ENCODE measurements at regions not wholly inside any gene's neighbourhood (a gene's known extent, or its start where the extent isn't known, plus 50 kb on each side); places are given as distances from the start of the nearest gene placed in this dataset.

DNA sequence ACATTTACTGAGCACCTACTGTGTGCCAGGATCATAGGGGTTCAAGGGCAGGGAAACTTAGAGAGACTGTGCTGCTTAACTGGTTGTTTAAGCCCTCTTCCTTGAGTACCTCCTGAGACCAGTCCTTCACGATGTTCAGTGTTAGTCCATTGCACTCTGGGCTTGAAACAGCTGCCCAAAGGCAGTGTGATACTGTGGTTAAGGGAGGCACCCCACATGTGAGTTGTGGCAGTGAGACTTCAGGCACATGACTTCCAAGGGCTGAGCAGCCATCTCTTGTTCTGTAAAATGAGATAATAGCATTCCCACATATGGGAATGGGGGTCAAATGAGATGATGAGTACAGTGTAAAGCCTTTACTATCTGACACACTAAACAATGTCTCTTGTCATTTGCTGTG lies 75.1 kb downstream of the LINGO1 start:
- DNase-seq: no peak
- Histone ChIP-seq H4K91ac (ENCODE audit: low read length) (no peak overlapping the region), H3K14ac (ENCODE audit: low read length in 2 of 2) (peak overlapping the region in 1 of 2 experiments; percentile 36), H3K23ac (ENCODE audit: low read length in 2 of 2) (no peak overlapping the region), H2BK5ac (ENCODE audit: low read depth, low read length, poor library complexity, severe bottlenecking) (no peak overlapping the region), H3K27ac (ENCODE audit: low read length, poor library complexity, severe bottlenecking) (no peak overlapping the region), H3K4me1 (ENCODE audit: control insufficient read depth, insufficient read depth, low read depth, low read length) (no peaks in the 10 kb centered on the region), H3K79me1 (replicated peaks; ENCODE audit: low read length, poor library complexity, severe bottlenecking) (no peaks in the 10 kb centered on the region), H4K8ac (ENCODE audit: low read length) (no peak overlapping the region), H3K9me3 (ENCODE audit: control insufficient read depth, low read length) (no peaks in the 10 kb centered on the region), H3K4me3 (ENCODE audit: insufficient read depth in 1 of 2, low read depth in 1 of 2, low read length in 2 of 2) (no peak overlapping the region), H2BK15ac (ENCODE audit: low read depth, poor library complexity, severe bottlenecking) (no peak overlapping the region), H3K9ac (ENCODE audit: low read length) (no peak overlapping the region), H3K36me3 (ENCODE audit: control insufficient read depth in 1 of 2, insufficient read depth in 2 of 2, low read depth in 1 of 2, low read length in 2 of 2) (no peaks in the 10 kb centered on the region), H2AK5ac (ENCODE audit: low read length, severe bottlenecking) (no peak overlapping the region), H3K4ac (ENCODE audit: low read depth in 1 of 2, low read length in 2 of 2) (no peak overlapping the region), H3K18ac (ENCODE audit: low read depth in 1 of 2, low read length in 2 of 2) (no peak overlapping the region), H2AFZ (ENCODE audit: low read depth, low read length) (no peak overlapping the region), H3K4me2 (ENCODE audit: low read length, poor library complexity, severe bottlenecking) (no peak overlapping the region), H2BK120ac (ENCODE audit: low read depth, low read length) (no peak overlapping the region), H2BK12ac (ENCODE audit: low read length in 2 of 2) (no peak overlapping the region), H3K27me3 (ENCODE audit: control insufficient read depth in 1 of 2, insufficient read depth in 1 of 2, low read length in 2 of 2) (peaks cover 20 to 32% of the 10 kb centered on the region in 2 experiments)
- WGBS: 75% methylated on average over 1 of the region's 1 CpG

GRCh38 chr15:77557144-77557543 lies 75.6 kb downstream of the LINGO1 start:
- H2AK5ac ChIP-seq (ENCODE audit: low read length, severe bottlenecking): no peak overlapping the region
- DNase-seq: no peak
- no peak overlapping the region for H3K9ac ChIP-seq (ENCODE audit: low read length)
- no peak overlapping the region for H2BK15ac ChIP-seq (ENCODE audit: low read depth, poor library complexity, severe bottlenecking)
- no peak overlapping the region for H4K91ac ChIP-seq (ENCODE audit: low read length)
- H3K36me3 ChIP-seq (ENCODE audit: control insufficient read depth in 1 of 2, insufficient read depth in 2 of 2, low read depth in 1 of 2, low read length in 2 of 2): no peaks in the 10 kb centered on the region
- no peak overlapping the region for H2BK12ac ChIP-seq (ENCODE audit: low read length in 2 of 2)
- 37% methylated on average over 10 of the region's 10 CpGs for WGBS
- no peaks in the 10 kb centered on the region for H3K4me1 ChIP-seq (ENCODE audit: control insufficient read depth, insufficient read depth, low read depth, low read length)
- no peak overlapping the region for H4K8ac ChIP-seq (ENCODE audit: low read length)
- no peak overlapping the region for H3K4ac ChIP-seq (ENCODE audit: low read depth in 1 of 2, low read length in 2 of 2)
- H3K14ac ChIP-seq (ENCODE audit: low read length in 2 of 2): peak overlapping the region in 1 of 2 experiments; percentile 36
- no peaks in the 10 kb centered on the region for H3K9me3 ChIP-seq (ENCODE audit: control insufficient read depth, low read length)
- no peak overlapping the region for H3K18ac ChIP-seq (ENCODE audit: low read depth in 1 of 2, low read length in 2 of 2)
- H3K4me3 ChIP-seq (ENCODE audit: insufficient read depth in 1 of 2, low read depth in 1 of 2, low read length in 2 of 2): no peak overlapping the region
- H3K27me3 ChIP-seq (ENCODE audit: control insufficient read depth in 1 of 2, insufficient read depth in 1 of 2, low read length in 2 of 2): peaks cover 24 to 28% of the 10 kb centered on the region in 2 experiments
- H3K4me2 ChIP-seq (ENCODE audit: low read length, poor library complexity, severe bottlenecking): no peak overlapping the region
- no peak overlapping the region for H3K27ac ChIP-seq (ENCODE audit: low read length, poor library complexity, severe bottlenecking)
- H3K23ac ChIP-seq (ENCODE audit: low read length in 2 of 2): no peak overlapping the region
- H3K79me1 ChIP-seq (replicated peaks; ENCODE audit: low read length, poor library complexity, severe bottlenecking): no peaks in the 10 kb centered on the region
- no peak overlapping the region for H2BK120ac ChIP-seq (ENCODE audit: low read depth, low read length)
- no peak overlapping the region for H2BK5ac ChIP-seq (ENCODE audit: low read depth, low read length, poor library complexity, severe bottlenecking)
- no peak overlapping the region for H2AFZ ChIP-seq (ENCODE audit: low read depth, low read length)

GRCh38 chr15:77556622-77557021 lies 76.1 kb downstream of the LINGO1 start:
- Histone ChIP-seq H3K4me3 (ENCODE audit: insufficient read depth in 1 of 2, low read depth in 1 of 2, low read length in 2 of 2) (no peak overlapping the region), H3K27me3 (ENCODE audit: control insufficient read depth in 1 of 2, insufficient read depth in 1 of 2, low read length in 2 of 2) (peaks cover 24 to 25% of the 10 kb centered on the region in 2 experiments), H3K79me1 (replicated peaks; ENCODE audit: low read length, poor library complexity, severe bottlenecking) (no peaks in the 10 kb centered on the region), H2AFZ (ENCODE audit: low read depth, low read length) (no peak overlapping the region), H4K91ac (ENCODE audit: low read length) (no peak overlapping the region), H3K9ac (ENCODE audit: low read length) (no peak overlapping the region), H2AK5ac (ENCODE audit: low read length, severe bottlenecking) (no peak overlapping the region), H3K14ac (ENCODE audit: low read length in 2 of 2) (no peak overlapping the region), H3K27ac (ENCODE audit: low read length, poor library complexity, severe bottlenecking) (no peak overlapping the region), H2BK5ac (ENCODE audit: low read depth, low read length, poor library complexity, severe bottlenecking) (no peak overlapping the region), H3K4me1 (ENCODE audit: control insufficient read depth, insufficient read depth, low read depth, low read length) (no peaks in the 10 kb centered on the region), H3K36me3 (ENCODE audit: control insufficient read depth in 1 of 2, insufficient read depth in 2 of 2, low read depth in 1 of 2, low read length in 2 of 2) (no peaks in the 10 kb centered on the region), H4K8ac (ENCODE audit: low read length) (no peak overlapping the region), H2BK12ac (ENCODE audit: low read length in 2 of 2) (no peak overlapping the region), H2BK15ac (ENCODE audit: low read depth, poor library complexity, severe bottlenecking) (no peak overlapping the region), H3K9me3 (ENCODE audit: control insufficient read depth, low read length) (no peaks in the 10 kb centered on the region), H3K4me2 (ENCODE audit: low read length, poor library complexity, severe bottlenecking) (no peak overlapping the region), H3K18ac (ENCODE audit: low read depth in 1 of 2, low read length in 2 of 2) (no peak overlapping the region), H3K23ac (ENCODE audit: low read length in 2 of 2) (no peak overlapping the region), H2BK120ac (ENCODE audit: low read depth, low read length) (no peak overlapping the region), H3K4ac (ENCODE audit: low read depth in 1 of 2, low read length in 2 of 2) (no peak overlapping the region)
- WGBS: 73% methylated on average over 2 of the region's 7 CpGs
- DNase-seq: no peak

DNA sequence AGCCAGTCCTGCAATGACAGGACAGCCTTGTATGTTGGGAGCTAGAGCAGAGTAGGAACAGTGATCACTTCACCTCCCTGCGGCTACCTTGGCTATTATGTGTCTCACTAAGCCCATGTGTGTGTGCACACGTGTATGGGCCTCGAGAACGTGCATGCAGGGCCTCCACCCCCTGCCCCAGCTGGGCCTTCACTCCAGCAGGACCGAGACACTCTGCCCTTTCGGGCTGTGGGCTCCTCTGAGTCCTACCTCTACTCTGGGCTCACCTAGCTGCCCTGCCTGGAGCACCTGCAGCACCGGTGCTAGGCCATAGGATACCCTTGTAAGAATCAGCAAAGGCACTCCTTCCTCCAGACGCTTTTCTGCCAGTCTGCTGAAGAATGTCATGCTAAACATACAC lies 77.5 kb downstream of the LINGO1 start:
- no peaks in the 10 kb centered on the region for H3K79me1 ChIP-seq (replicated peaks; ENCODE audit: low read length, poor library complexity, severe bottlenecking)
- H4K8ac ChIP-seq (ENCODE audit: low read length): no peak overlapping the region
- no peaks in the 10 kb centered on the region for H3K9me3 ChIP-seq (ENCODE audit: control insufficient read depth, low read length)
- H4K91ac ChIP-seq (ENCODE audit: low read length): no peak overlapping the region
- H3K4me1 ChIP-seq (ENCODE audit: control insufficient read depth, insufficient read depth, low read depth, low read length): no peaks in the 10 kb centered on the region
- WGBS: 94% methylated on average over 8 of the region's 8 CpGs
- no peak overlapping the region for H3K14ac ChIP-seq (ENCODE audit: low read length in 2 of 2)
- no peak overlapping the region for H2BK5ac ChIP-seq (ENCODE audit: low read depth, low read length, poor library complexity, severe bottlenecking)
- no peak overlapping the region for H3K27ac ChIP-seq (ENCODE audit: low read length, poor library complexity, severe bottlenecking)
- H3K4me3 ChIP-seq (ENCODE audit: insufficient read depth in 1 of 2, low read depth in 1 of 2, low read length in 2 of 2): no peak overlapping the region
- peaks cover 22 to 24% of the 10 kb centered on the region in 2 experiments for H3K27me3 ChIP-seq (ENCODE audit: control insufficient read depth in 1 of 2, insufficient read depth in 1 of 2, low read length in 2 of 2)
- H3K9ac ChIP-seq (ENCODE audit: low read length): no peak overlapping the region
- no peak overlapping the region for H2BK12ac ChIP-seq (ENCODE audit: low read length in 2 of 2)
- H3K23ac ChIP-seq (ENCODE audit: low read length in 2 of 2): no peak overlapping the region
- no peak for DNase-seq
- no peak overlapping the region for H3K4me2 ChIP-seq (ENCODE audit: low read length, poor library complexity, severe bottlenecking)
- no peak overlapping the region for H3K18ac ChIP-seq (ENCODE audit: low read depth in 1 of 2, low read length in 2 of 2)
- no peak overlapping the region for H2BK120ac ChIP-seq (ENCODE audit: low read depth, low read length)
- H3K4ac ChIP-seq (ENCODE audit: low read depth in 1 of 2, low read length in 2 of 2): no peak overlapping the region
- H2BK15ac ChIP-seq (ENCODE audit: low read depth, poor library complexity, severe bottlenecking): no peak overlapping the region
- no peak overlapping the region for H2AFZ ChIP-seq (ENCODE audit: low read depth, low read length)
- no peaks in the 10 kb centered on the region for H3K36me3 ChIP-seq (ENCODE audit: control insufficient read depth in 1 of 2, insufficient read depth in 2 of 2, low read depth in 1 of 2, low read length in 2 of 2)
- H2AK5ac ChIP-seq (ENCODE audit: low read length, severe bottlenecking): no peak overlapping the region

All from mesenchymal stem cell (in vitro differentiated cells and primary cell).